Heart left ventricle (tissue), 16 donors: ENCODE measurements at regions not wholly inside any gene's neighbourhood (a gene's known extent, or its start where the extent isn't known, plus 50 kb on each side); places are given as distances from the start of the nearest gene placed in this dataset.

Experiments
- ATAC-seq, 4 donors: fragments of 200-7000 bp; cut with Tn5 transposase; one replicate each; pipeline ENCODE4 v1.9.1; 2020 to 2022; ENCODE audit warnings: moderate library complexity in 4 of 4, mild to moderate bottlenecking in 3 of 4, moderate number of reproducible peaks in 1 of 4
- DNase-seq, 5 donors: peaks; one replicate each; pipeline ENCODE4 v3.0.0-alpha.2; 2020
- H3K27ac ChIP-seq, 12 donors: fragments of 200-600 bp; sonication (generic) in 4 of 12; one replicate each; pipeline versions ENCODE4 v1.5.0 to v1.8.0; 2016 to 2022; ENCODE audit warnings: mild to moderate bottlenecking in 2 of 12
- H3K27me3 ChIP-seq, 9 donors: fragments of 200-600 bp; sonication (generic) in 2 of 9; one replicate each; pipeline versions ENCODE4 v1.5.1 to v1.8.0; 2016 to 2022; ENCODE audit warnings: mild to moderate bottlenecking in 3 of 9
- H3K36me3 ChIP-seq, 9 donors: fragments of 200-600 bp; sonication (generic) in 2 of 9; one replicate each; pipeline versions ENCODE4 v1.5.0 to v1.8.0; 2018 to 2022; ENCODE audit warnings: mild to moderate bottlenecking in 2 of 9
- H3K4me1 ChIP-seq, 12 donors: fragments of 200-600 bp; sonication (generic) in 4 of 12; one replicate each; pipeline versions ENCODE4 v1.5.0 to v1.8.0; 2016 to 2022; ENCODE audit warnings: mild to moderate bottlenecking in 3 of 12
- H3K4me3 ChIP-seq, 12 donors: fragments of 200-600 bp; sonication (generic) in 4 of 12; one replicate each; pipeline versions ENCODE4 v1.5.0 to v1.8.0; 2017 to 2022; ENCODE audit warnings: mild to moderate bottlenecking in 9 of 12, moderate library complexity in 4 of 12
- H3K9me3 ChIP-seq, 12 donors: fragments of 200-600 bp; sonication (generic) in 4 of 12; one replicate each; pipeline versions ENCODE4 v1.5.0 to v1.8.0; 2016 to 2022; ENCODE audit warnings: mild to moderate bottlenecking in 1 of 12
- POLR2A ChIP-seq, 2 donors: fragments of 450-650 bp; IDR thresholded peaks; one replicate each; pipeline ENCODE4 v1.6.1; 2017; ENCODE audit warnings: antibody characterized with exemption in 2 of 2, mild to moderate bottlenecking in 2 of 2, moderate library complexity in 2 of 2
- WGBS, 4 donors: extraction: QIAGEN DNeasy Blood & Tissue Kit in 2 of 4; methylation state at CpG; one replicate each; pipeline versions ENCODE4 v1.1.5 to v1.1.7; 2013 to 2018; 5-methylcytosine and 5-hydroxymethylcytosine counted together
- intact Hi-C, 10 donors: fragments of 100-400 bp; cut with DNase I; formaldehyde crosslinking; loops; one replicate each; pipeline versions ENCODE4 v1.11.1 to v1.14.2; 2022
- TF ChIP-seq, protein P1 (sequence below), 12 donors: fragments of 200-600 bp; sonication (generic) in 4 of 12; IDR thresholded peaks; one replicate each; pipeline versions ENCODE4 v1.5.0 to v1.8.0; 2018 to 2022; ENCODE audit warnings: antibody characterized with exemption in 12 of 12, mild to moderate bottlenecking in 5 of 12
- donor health status: ischemic (EF 13 %, LVEDD 7.1; RV severe dilation, severe dysfunction).
- donor health status: healthy with polysubstance abuse.
- donor health status: DM: no; HTN: yes; CAD: no.
- donor health status: DM: no; HTN: no; CAD: no.
- donor health status: ischemic (EF 25% LVEDD 6.9; RV normal size, moderate dysfunction).
- donor health status: ischemic (EF 25% LVEDD 5.7; RV mildly dilated, moderate dysfunction).
- donor health status: healthy.
- donor health status: DM: yes; HTN: yes; CAD: no.
- donor health status: ischemic (EF 35%, LVEDD 5.7; RV mildly dilated, moderate dysfunction).
- donor health status: nonischemic (EF 11% LVEDD 7.7; RV severe dilation, severe dysfunction).
- donor health status: DM: yes; HTN: yes; CAD: no.
- donor health status: PGD.
- donor health status: ischemic (EF 29% LVEDD 5.4; RV normal size, mild dysfunction).
- donor health status: nonischemic (EF 23%, LVEDD 6.1; RV moderate dilation, normal function).

GRCh38 chr2:217074576-217075255 is 214.9 kb upstream of the TNP1 start:
- no peak for TF ChIP-seq POLR2A (IDR thresholded peaks at IDR 0.05)
- TF ChIP-seq, protein P1, sequence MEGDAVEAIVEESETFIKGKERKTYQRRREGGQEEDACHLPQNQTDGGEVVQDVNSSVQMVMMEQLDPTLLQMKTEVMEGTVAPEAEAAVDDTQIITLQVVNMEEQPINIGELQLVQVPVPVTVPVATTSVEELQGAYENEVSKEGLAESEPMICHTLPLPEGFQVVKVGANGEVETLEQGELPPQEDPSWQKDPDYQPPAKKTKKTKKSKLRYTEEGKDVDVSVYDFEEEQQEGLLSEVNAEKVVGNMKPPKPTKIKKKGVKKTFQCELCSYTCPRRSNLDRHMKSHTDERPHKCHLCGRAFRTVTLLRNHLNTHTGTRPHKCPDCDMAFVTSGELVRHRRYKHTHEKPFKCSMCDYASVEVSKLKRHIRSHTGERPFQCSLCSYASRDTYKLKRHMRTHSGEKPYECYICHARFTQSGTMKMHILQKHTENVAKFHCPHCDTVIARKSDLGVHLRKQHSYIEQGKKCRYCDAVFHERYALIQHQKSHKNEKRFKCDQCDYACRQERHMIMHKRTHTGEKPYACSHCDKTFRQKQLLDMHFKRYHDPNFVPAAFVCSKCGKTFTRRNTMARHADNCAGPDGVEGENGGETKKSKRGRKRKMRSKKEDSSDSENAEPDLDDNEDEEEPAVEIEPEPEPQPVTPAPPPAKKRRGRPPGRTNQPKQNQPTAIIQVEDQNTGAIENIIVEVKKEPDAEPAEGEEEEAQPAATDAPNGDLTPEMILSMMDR (IDR thresholded peaks at IDR 0.05), result no peak
- no peaks in the 10 kb centered on the region for H3K36me3 ChIP-seq
- H3K27me3 ChIP-seq, result no peaks in the 10 kb centered on the region
- 42 to 62% (median 49%) methylated on average over 6 of the region's 6 CpGs for WGBS, 4 donors
- intact Hi-C loops, result loop anchor here in 1 of 10 donors (10.0 kb wide), 1 partner anchor 200 kb away; no protein-coding TSS in a partner anchor
- no peaks in the 10 kb centered on the region for H3K9me3 ChIP-seq
- peaks cover 0 to 32% (median 19%) of the 10 kb centered on the region in 12 donors for H3K4me1 ChIP-seq
- DNase-seq (peak in 4 of 5 donors; percentile 39 to 45 (median 40)), ATAC-seq (peak; percentile 59 to 89 (median 77))
- no peak overlapping the region for H3K4me3 ChIP-seq
- peak overlapping the region; percentile 6 to 87 (median 66) for H3K27ac ChIP-seq

DNA sequence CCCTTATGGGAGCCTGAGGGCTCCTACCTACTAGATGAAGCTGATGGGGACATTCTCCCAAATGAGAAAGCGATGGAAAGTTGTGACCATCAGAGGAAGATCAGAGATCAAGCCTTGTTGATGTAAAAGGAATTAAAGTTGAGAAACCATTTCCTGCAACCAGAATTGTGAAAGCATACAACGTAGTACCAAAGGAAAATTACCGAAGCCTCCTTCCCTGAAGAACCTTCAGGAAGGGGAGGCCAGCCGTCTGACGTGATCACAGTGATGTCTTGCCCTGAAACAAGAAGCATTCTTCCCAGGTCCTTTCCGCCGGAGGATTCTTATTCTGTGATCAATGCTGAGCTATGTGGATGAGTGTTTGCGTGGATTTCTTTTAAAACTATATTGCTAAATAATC is 211.6 kb upstream of the TNP1 start:
- 85 to 92% (median 88%) methylated on average over 8 of the region's 8 CpGs for WGBS, 4 donors

DNA sequence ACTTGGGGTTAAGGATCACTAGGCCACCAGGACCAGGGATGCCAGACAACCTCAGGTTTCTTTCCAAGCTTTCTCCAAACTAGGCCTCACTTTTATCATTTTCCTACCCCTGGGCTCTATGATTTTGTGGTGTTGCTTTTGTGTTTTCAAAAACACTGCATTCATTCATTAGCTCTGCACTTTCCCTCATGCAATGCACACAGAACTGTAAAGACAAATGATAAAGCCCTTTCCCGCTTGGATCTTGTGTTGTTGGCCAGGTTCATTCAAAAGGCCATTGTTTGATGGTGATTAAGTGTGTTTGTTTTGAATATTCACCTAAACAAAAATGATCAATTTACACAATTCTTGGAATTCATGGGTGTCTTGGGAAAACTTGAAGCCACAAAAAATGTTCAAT is 210.7 kb upstream of the TNP1 start:
- H3K36me3 ChIP-seq, result no peaks in the 10 kb centered on the region
- TF ChIP-seq, protein P1 (IDR thresholded peaks at IDR 0.05), result no peak
- TF ChIP-seq POLR2A (IDR thresholded peaks at IDR 0.05), result no peak
- H3K27me3 ChIP-seq, result no peaks in the 10 kb centered on the region
- intact Hi-C loops, result loop anchor here in 1 of 10 donors (10.0 kb wide), 1 partner anchor 204 kb away; no protein-coding TSS in a partner anchor
- peaks cover 0 to 19% (median 13%) of the 10 kb centered on the region in 12 donors for H3K4me1 ChIP-seq
- peaks cover 0 to 4% (median 0%) of the 10 kb centered on the region in 12 donors for H3K9me3 ChIP-seq
- no peak overlapping the region for H3K4me3 ChIP-seq
- H3K27ac ChIP-seq, result no peak overlapping the region
- WGBS, 4 donors, result 93 to 100% (median 95%) methylated on average over 1 of the region's 1 CpG
- DNase-seq (no peak), ATAC-seq (no peak)

More for the DNA sequence above, 211.6 kb upstream of the TNP1 start:
- H3K27me3 ChIP-seq, result no peaks in the 10 kb centered on the region
- H3K4me3 ChIP-seq, result no peak overlapping the region
- TF ChIP-seq, protein P1 (IDR thresholded peaks at IDR 0.05), result no peak
- no peak for TF ChIP-seq POLR2A (IDR thresholded peaks at IDR 0.05)
- no peak overlapping the region for H3K27ac ChIP-seq
- H3K4me1 ChIP-seq, result peaks cover 0 to 26% (median 19%) of the 10 kb centered on the region in 12 donors
- no peaks in the 10 kb centered on the region for H3K36me3 ChIP-seq
- H3K9me3 ChIP-seq, result peaks cover 0 to 4% (median 0%) of the 10 kb centered on the region in 12 donors
- intact Hi-C loops, result loop anchor here in 1 of 10 donors (10.0 kb wide), 1 partner anchor 203 kb away; no protein-coding TSS in a partner anchor
- DNase-seq (no peak), ATAC-seq (no peak)

DNA sequence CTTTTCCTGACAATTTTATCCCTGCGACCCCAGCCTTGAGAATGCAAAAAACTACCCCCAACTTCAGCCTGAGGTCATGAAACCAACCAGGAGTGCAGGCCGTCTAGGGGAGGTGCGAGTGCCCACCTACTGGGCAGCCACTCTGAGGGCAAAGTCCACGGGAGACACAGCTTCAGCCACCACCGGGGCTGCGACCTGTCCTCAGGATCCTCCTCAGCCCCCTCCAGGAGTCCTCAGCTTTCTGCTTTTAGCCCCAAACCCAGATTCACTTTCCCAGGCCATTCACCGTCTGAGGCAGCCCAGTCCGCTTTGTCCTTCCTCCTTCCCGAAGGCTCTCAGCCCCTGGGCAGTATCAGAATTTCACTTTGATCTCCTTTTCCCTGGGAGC is 210.2 kb upstream of the TNP1 start:
- Histone ChIP-seq H3K9me3 (peaks cover 0 to 4% (median 0%) of the 10 kb centered on the region in 12 donors), H3K27ac (no peak overlapping the region), H3K36me3 (no peaks in the 10 kb centered on the region), H3K27me3 (no peaks in the 10 kb centered on the region), H3K4me1 (peaks cover 0 to 16% (median 8%) of the 10 kb centered on the region in 12 donors), H3K4me3 (no peak overlapping the region)
- intact Hi-C loops, result loop anchor here in 1 of 10 donors (10.0 kb wide), 1 partner anchor 205 kb away; no protein-coding TSS in a partner anchor
- DNase-seq (no peak), ATAC-seq (no peak)
- TF ChIP-seq, protein P1 (IDR thresholded peaks at IDR 0.05), result no peak
- no peak for TF ChIP-seq POLR2A (IDR thresholded peaks at IDR 0.05)
- WGBS, 4 donors, result 82 to 96% (median 88%) methylated on average over 7 to 9 of the region's 9 CpGs
